ENCODE measurements at regions not wholly inside any gene's neighbourhood (a gene's known extent, or its start where the extent isn't known, plus 50 kb on each side); places are given as distances from the start of the nearest gene placed in this dataset.

DNA sequence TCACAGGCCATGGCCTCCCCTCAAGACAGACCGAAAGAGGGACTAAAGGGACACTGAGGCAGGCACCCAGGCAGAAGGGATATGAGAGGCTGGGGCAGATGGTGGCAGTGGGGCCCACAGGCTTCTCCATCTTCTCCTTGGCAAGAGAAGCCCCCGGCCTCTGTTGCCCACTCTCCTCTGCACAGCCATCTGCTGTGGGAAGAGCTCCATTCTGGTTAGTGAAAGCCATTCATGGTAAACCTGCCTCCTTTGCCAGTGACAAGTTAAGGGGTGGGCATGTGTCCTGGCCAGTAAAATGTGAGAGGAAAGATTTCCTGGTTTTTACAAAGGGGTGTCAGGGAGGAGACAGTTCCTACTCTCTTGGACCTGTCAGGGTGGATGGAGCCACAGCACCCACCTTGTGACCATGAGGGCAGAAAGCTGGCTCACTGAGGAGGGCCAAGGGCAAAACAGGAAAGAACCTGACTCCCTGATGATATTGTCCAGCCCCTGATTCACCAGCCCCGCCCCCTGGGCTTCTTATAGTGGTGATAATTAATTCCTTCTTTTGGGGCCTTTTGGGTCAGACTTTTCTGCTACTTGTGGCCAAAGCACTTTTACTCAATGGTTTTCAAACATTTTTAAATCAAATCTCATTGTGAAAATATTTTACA is 130.4 kb upstream of the SMAD3 start:
- intact Hi-C loops (cut with micrococcal nuclease; ENCODE audit: unreplicated experiment) (no loop called here), in situ Hi-C loops (cut with MboI) (no loop called here)
- no peaks in the 10 kb centered on the region for H4K20me1 ChIP-seq (ENCODE audit: control insufficient read depth, insufficient read depth)
- no peak overlapping the region for H2AFZ ChIP-seq (ENCODE audit: control insufficient read depth, low read depth, low read length)
- ChIA-PET SMC1A (ENCODE audit: uncharacterized antibody, unreplicated experiment) (interaction anchor here (1.0 kb wide), 1 partner anchor 11 kb away, joined by 3 read pairs; no protein-coding TSS in a partner anchor), POLR2A (no interaction called here), RAD21 (ENCODE audit: unreplicated experiment) (no interaction called here), CTCF (no interaction called here)
- no peak for DNase-seq (ENCODE audit: low read depth, low spot score)
- no peaks in the 10 kb centered on the region; the same call in 1 of the 2 replicates for H3K4me1 ChIP-seq (ENCODE audit: control insufficient read depth, insufficient read depth, low read length)
- H3K27ac ChIP-seq (ENCODE audit: control insufficient read depth, insufficient read depth): no peak overlapping the region
- no peak overlapping the region for H3K4me3 ChIP-seq
- H3K79me2 ChIP-seq (ENCODE audit: control insufficient read depth, insufficient read depth, low read length): no peaks in the 10 kb centered on the region
- BruUV-seq (replicated peaks): no TSS peak
- no peak overlapping the region for H3K9ac ChIP-seq (ENCODE audit: control insufficient read depth, insufficient read depth, low read length)
- 36% methylated on average over 3 of the region's 3 CpGs for WGBS (ENCODE audit: insufficient coverage, insufficient replicate concordance, low lambda C conversion rate, missing lambda C conversion rate)
- no peaks in the 10 kb centered on the region for H3K36me3 ChIP-seq (ENCODE audit: control insufficient read depth in 2 of 2, insufficient read depth in 2 of 2, low read length in 1 of 2)
- no peak for FAIRE-seq
- no peak overlapping the region for H3K4me2 ChIP-seq (ENCODE audit: control insufficient read depth, insufficient read depth)
- ATAC-seq: no peak
- peaks cover 4% of the 10 kb centered on the region; the same call in 2 of the 3 replicates for H3K9me3 ChIP-seq (replicated peaks; ENCODE audit: control insufficient read depth, insufficient read depth, low read length)
- no peaks in the 10 kb centered on the region for H3K27me3 ChIP-seq (replicated peaks in 1 of 2; ENCODE audit: control insufficient read depth in 2 of 2, insufficient read depth in 2 of 2, low read length in 1 of 2)
- no peak for TF ChIP-seq NFYA (IDR thresholded peaks at IDR 0.05; ENCODE audit: borderline replicate concordance, low read depth, low read length)
- TF ChIP-seq STAT3 (IDR thresholded peaks at IDR 0.05; ENCODE audit: low read depth, low read length): no peak
- no peak for TF ChIP-seq TARDBP (IDR thresholded peaks at IDR 0.05; ENCODE audit: borderline replicate concordance)
- TF ChIP-seq NR2C2 (IDR thresholded peaks at IDR 0.05; ENCODE audit: borderline replicate concordance, control insufficient read depth, insufficient read length, low read depth): no peak
- no peak for TF ChIP-seq BCL3 (IDR thresholded peaks at IDR 0.05; ENCODE audit: borderline replicate concordance, insufficient read depth, low read depth, low read length, poor library complexity, severe bottlenecking)

DNA sequence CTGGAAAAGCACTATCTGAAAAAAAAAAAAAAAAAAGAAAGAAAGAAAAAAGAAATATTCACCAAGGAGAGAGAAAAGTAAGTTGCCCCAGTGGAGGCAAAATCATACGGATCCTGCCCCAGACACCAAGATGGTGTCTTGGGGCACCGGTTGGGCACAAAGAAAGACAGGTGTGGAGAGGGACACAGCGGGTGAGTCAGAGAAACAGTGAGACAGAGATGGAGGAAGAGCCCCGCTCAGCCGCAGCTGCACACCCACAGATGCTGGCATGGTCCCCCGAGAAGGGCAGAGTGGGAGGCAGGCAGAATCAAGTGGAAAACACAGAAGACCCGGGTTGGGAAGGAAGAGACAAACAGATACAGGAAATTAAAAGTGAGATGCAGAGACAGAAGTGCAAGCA is 129.7 kb upstream of the SMAD3 start:
- no peaks in the 10 kb centered on the region for H3K79me2 ChIP-seq (ENCODE audit: control insufficient read depth, insufficient read depth, low read length)
- H3K9me3 ChIP-seq (replicated peaks; ENCODE audit: control insufficient read depth, insufficient read depth, low read length): peaks cover 4% of the 10 kb centered on the region; the same call in 2 of the 3 replicates
- BruUV-seq (replicated peaks): no TSS peak
- ChIA-PET RAD21 (ENCODE audit: unreplicated experiment) (no interaction called here), CTCF (no interaction called here), SMC1A (ENCODE audit: uncharacterized antibody, unreplicated experiment) (no interaction called here), POLR2A (no interaction called here)
- no peak overlapping the region for H3K4me3 ChIP-seq
- no peaks in the 10 kb centered on the region for H4K20me1 ChIP-seq (ENCODE audit: control insufficient read depth, insufficient read depth)
- no peak overlapping the region for H3K4me2 ChIP-seq (ENCODE audit: control insufficient read depth, insufficient read depth)
- no peaks in the 10 kb centered on the region; the same call in 1 of the 2 replicates for H3K4me1 ChIP-seq (ENCODE audit: control insufficient read depth, insufficient read depth, low read length)
- no peak for FAIRE-seq
- in situ Hi-C loops (cut with MboI) (no loop called here), intact Hi-C loops (cut with micrococcal nuclease; ENCODE audit: unreplicated experiment) (no loop called here)
- H3K36me3 ChIP-seq (ENCODE audit: control insufficient read depth in 2 of 2, insufficient read depth in 2 of 2, low read length in 1 of 2): no peaks in the 10 kb centered on the region
- no peak for DNase-seq (ENCODE audit: low read depth, low spot score)
- H3K9ac ChIP-seq (ENCODE audit: control insufficient read depth, insufficient read depth, low read length): no peak overlapping the region
- no peaks in the 10 kb centered on the region for H3K27me3 ChIP-seq (replicated peaks in 1 of 2; ENCODE audit: control insufficient read depth in 2 of 2, insufficient read depth in 2 of 2, low read length in 1 of 2)
- no peak overlapping the region for H3K27ac ChIP-seq (ENCODE audit: control insufficient read depth, insufficient read depth)
- WGBS (ENCODE audit: insufficient coverage, insufficient replicate concordance, low lambda C conversion rate, missing lambda C conversion rate): 8% methylated on average over 7 of the region's 7 CpGs
- no peak for ATAC-seq
- H2AFZ ChIP-seq (ENCODE audit: control insufficient read depth, low read depth, low read length): no peak overlapping the region
- TF ChIP-seq NFYA (IDR thresholded peaks at IDR 0.05; ENCODE audit: borderline replicate concordance, low read depth, low read length) (no peak), ZBTB11 (CRISPR knock-in tag; IDR thresholded peaks at IDR 0.05) (no peak), EP300 (IDR thresholded peaks at IDR 0.05; ENCODE audit: borderline replicate concordance in 1 of 2, control insufficient read depth in 1 of 2, low read depth in 2 of 2, low read length in 2 of 2) (no peak), SMARCA5 (IDR thresholded peaks at IDR 0.05) (no peak), CREM (IDR thresholded peaks at IDR 0.05; ENCODE audit: low read depth) (no peak), CEBPB (IDR thresholded peaks at IDR 0.05; ENCODE audit: borderline replicate concordance in 1 of 2, low read depth in 2 of 2, low read length in 2 of 2) (no peak), DPF2 (IDR thresholded peaks at IDR 0.05) (no peak)
